Peyer's patch (tissue), 4 donors: ENCODE measurements at regions not wholly inside any gene's neighbourhood (a gene's known extent, or its start where the extent isn't known, plus 50 kb on each side); places are given as distances from the start of the nearest gene placed in this dataset.

Source experiments
- POLR2A ChIP-seq, 2 donors: fragments of 450-650 bp; IDR thresholded peaks; one replicate each; pipeline ENCODE4 v1.5.1; 2017; ENCODE audit warnings: antibody characterized with exemption in 2 of 2, mild to moderate bottlenecking in 2 of 2, moderate library complexity in 2 of 2
- TF ChIP-seq, protein P1 (sequence below), 6 experiments: fragments of 450-650 bp in 4 of 6; fragments of 200-600 bp in 2 of 6; sonication (generic) in 1 of 6; IDR thresholded peaks; one replicate each; pipeline ENCODE4 v1.5.1; 2017 to 2019; ENCODE audit warnings: antibody characterized with exemption in 6 of 6, mild to moderate bottlenecking in 3 of 6, moderate library complexity in 1 of 6

DNA sequence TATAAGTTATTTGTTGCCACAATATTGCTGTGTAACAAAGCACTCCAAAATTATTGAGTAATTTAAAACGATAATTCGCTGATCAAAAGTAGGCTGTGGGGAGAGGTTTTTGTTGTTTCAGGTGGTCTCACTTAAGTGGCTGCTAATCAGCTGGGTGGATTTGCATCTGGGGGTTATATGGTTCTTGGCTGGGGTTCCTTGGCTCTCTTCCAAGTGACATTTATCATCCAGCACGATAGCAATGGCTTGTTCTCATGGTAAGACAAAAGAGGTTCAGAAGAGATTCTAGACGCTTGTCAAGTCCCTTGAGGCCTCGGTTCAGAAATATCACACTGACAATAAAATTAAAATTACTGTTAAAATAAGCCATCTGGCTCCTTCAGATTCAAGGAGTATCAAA, 1648.8 kb downstream of the GRIK2 start:
- TF ChIP-seq, protein P1, sequence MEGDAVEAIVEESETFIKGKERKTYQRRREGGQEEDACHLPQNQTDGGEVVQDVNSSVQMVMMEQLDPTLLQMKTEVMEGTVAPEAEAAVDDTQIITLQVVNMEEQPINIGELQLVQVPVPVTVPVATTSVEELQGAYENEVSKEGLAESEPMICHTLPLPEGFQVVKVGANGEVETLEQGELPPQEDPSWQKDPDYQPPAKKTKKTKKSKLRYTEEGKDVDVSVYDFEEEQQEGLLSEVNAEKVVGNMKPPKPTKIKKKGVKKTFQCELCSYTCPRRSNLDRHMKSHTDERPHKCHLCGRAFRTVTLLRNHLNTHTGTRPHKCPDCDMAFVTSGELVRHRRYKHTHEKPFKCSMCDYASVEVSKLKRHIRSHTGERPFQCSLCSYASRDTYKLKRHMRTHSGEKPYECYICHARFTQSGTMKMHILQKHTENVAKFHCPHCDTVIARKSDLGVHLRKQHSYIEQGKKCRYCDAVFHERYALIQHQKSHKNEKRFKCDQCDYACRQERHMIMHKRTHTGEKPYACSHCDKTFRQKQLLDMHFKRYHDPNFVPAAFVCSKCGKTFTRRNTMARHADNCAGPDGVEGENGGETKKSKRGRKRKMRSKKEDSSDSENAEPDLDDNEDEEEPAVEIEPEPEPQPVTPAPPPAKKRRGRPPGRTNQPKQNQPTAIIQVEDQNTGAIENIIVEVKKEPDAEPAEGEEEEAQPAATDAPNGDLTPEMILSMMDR (IDR thresholded peaks at IDR 0.05): no peak
- no peak for TF ChIP-seq POLR2A (IDR thresholded peaks at IDR 0.05)
